Fibroblast of skin of abdomen (primary cell): ENCODE measurements at regions not wholly inside any gene's neighbourhood (a gene's known extent, or its start where the extent isn't known, plus 50 kb on each side); places are given as distances from the start of the nearest gene placed in this dataset.
A peak's percentile ranks its signal among the peaks of the same experiment; 100 is the strongest.
"Not testable (repeated sequence)": the region's sequence is repeated elsewhere in the genome, so short reads cannot be mapped to it uniquely, and the experiment has no call there.

Experiments used
- DNase-seq: peaks from one replicate; pipeline ENCODE4 v3.0.0-alpha.2; 2013

- DNase-seq = peak; percentile 42
Measured at GRCh38 chr11:56876621-56877275, 112.0 kb upstream of the OR5AK2 start.

- DNase-seq = no peak
Measured at GRCh38 chr11:56855217-56855616, 106.7 kb upstream of the OR9G4 start.

GRCh38 chr11:56852131-56852530 lies 103.6 kb upstream of the OR9G4 start:
- DNase-seq = no peak

DNA sequence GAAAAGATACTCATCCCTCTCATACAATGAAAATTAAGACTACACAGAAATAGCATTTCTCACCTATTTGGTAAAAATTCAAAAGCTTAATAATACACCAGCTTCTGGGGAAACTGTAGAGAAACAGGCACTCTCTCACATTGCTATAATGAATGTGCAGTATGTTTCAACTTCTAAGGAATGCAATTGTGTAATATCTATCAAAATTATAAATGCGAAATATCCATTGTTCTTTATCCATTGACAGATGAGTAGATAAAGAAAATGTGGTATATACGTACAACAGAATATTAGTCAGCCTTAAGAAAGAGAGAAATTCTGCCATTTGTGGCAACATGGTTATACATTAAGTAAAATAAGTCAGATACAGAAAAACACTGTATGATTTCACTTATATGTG lies 101.4 kb upstream of the OR9G4 start:
- DNase-seq = no peak

- DNase-seq = no peak
Measured at GRCh38 chr11:56849250-56849649, 100.8 kb upstream of the OR9G4 start.

DNA sequence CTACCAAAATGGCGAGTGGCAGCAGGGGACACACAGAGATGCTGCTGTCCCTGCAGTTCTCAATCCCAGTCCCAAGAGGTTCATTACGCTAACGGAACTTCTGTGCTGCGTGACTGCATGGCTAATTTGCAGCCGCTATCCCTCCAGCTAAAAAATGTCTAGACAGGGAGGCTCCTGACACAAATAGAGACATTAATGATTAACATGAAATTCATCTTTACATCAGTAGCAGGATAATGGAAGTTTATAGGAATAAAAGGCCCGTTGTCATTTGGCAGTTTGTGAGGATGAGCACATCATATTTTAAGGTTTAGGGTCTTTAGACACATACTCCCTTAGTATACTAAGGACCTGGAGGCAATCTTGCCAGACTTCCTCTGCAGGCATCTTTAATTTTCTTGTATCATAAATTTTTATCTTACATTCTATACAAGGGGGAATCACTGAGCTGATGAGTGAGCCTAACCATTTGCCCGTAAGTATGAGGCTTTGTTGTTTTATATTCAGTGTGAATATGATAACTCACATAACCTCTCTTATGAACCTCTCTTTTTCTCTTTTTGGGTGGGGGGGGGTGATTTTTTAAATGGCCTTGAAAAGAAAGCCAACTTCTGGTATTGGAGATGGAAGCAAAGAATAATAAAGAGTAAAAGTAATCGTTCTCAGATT lies 99.8 kb upstream of the OR9G4 start:
- DNase-seq = no peak

GRCh38 chr11:56846631-56847576 lies 98.4 kb upstream of the OR9G4 start:
- no peak for DNase-seq

- no peak for DNase-seq
Measured at GRCh38 chr11:56845121-56845732, 96.7 kb upstream of the OR9G4 start.

DNA sequence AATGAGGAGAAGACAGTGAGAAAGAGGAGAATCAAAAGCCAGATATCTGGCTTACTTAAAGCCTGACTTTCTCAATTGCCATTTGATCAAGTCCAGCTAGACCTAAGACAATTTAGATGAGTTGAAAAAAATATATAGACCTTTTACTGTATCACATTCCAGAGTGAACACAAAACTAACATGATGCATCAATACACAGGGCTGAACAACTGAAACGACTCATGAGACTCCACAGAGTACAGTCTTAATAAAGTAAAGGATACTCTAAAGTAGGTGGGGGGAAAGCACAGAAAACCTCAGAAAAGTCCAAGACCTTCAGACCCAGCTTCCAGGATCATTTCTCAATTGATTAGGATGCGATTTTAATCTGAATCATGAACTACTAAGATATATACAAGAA lies 95.3 kb upstream of the OR9G4 start:
- no peak for DNase-seq

GRCh38 chr11:56842814-56843794 lies 94.6 kb upstream of the OR9G4 start:
- DNase-seq = no peak

DNA sequence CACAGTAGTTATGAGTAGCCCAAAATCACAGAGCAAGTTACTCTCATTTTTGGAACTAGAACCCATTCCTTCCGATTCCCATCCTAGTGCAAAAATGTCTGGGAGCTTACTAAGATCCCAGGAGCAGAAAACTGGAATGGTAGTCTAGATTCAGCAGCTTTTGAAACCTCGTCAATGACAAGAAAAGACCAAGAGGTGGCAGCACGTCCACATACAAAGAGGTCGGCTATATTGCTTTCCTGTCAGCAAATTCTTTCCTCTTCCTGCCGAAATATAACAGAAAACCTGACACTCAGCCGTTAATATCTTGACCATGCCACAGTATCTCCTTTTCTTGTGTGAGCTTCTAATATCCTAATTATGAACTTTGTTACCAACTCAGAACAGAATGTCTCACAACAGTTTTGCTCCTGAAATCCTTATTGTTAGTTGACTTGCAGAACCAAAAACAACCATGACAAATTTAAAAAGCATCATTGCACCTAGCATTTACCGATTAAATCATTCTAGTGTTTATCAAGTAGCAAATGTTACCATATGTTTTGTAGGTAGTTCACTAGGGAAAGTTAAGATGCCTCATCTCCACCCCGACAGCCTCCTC lies 92.8 kb upstream of the OR9G4 start:
- DNase-seq = peak; percentile 54

DNA sequence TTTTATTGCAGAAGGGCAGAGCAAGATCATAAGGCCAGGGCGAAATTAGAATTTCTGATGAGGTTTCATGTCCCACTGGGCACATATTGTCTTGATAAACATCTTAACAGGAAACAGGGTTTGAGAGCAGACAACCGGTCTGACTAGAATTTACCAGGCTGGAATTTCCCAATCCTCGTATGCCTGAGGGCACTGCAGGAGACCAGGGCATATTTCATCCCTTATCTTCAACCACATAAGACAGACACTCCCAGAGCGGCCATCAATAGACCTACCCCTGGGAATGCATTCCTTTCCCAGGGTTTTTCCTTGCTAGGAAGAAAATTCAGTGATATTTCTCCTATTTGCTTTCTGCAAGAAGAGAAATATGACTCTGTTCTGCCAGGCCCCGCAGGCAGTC lies 78.9 kb upstream of the OR9G4 start:
- DNase-seq = not testable (repeated sequence)

GRCh38 chr11:56819916-56820315 lies 71.4 kb upstream of the OR9G4 start:
- DNase-seq = no peak

DNA sequence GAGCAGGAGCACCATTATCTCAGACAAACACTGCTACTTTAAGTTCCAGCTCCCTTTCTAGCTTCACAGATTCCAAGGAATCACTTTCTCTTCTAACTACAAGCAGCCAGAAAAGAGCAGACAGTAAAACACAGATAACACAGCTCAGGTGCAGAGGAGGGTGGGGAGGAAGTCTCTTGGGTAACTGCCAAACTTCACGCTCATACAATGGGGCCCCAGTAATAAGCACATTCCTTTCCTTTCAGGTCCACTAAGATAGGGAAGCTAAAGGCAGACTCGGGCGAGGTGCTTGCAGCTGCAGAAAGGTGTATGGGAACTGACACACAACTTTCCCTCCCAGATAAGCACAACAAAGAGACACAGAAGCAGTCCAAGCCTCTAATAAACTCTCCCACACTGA lies 69.2 kb upstream of the OR9G4 start:
- no peak for DNase-seq

DNA sequence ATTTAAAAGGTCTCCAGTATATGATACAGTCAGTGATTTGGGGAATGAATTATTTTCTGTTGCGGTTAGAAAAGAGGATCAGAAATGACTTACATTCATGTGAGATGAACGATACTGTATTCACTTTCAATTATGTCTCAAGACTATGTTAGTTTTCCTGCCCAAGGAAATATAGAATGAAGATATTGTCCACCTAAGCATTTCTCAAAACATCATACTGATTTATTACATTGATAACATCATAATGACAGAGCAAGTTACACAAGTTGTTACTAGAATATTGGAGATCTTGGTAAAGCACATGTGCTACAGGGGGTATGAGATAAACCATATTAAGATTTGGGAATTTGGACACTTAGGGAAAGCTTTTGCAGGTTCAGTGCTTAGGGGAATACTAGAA lies 67.8 kb upstream of the OR9G4 start:
- no peak for DNase-seq

DNA sequence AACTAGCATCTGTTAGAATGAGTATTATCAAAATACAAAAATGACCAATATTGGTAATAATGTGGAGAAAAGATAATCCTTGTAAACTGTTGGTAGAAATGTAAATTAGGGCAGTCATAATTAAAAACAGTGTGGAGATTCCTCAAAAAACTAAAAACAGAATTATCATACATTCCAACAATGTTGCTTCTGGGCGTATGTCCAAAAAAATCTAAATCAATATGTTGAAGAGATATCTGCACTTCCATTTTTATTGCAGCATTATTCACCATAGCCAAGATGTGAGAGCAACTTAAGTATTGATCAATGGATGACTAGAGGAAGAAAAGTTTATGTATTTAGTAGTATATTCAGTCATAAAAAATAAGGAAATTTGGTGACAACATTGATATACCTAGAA lies 59.8 kb upstream of the OR9G4 start:
- no peak for DNase-seq

DNA sequence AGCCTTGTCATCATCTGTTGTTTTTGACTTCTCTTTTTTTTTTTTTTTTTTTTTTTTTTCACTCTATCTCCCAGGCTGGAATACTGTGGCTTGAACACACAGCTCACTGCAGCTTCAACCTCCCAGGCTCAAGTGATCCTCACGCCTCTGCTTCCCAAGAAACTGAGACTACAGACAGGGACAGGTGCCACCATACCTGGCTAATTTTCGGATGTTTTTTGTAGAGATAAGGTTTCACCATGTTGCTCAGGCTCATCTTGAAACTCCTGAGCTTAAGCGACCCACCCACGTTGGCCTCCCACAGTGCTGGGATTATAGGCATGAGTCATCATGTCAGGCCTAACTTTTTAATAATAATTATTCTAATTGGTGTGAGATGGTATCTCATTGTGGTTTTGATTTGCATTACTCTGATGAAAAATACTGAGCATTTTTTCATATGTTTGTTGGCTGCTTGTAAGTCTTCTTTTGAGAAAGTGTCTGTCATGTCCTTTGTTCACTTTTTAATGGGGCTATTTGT lies 51.3 kb upstream of the OR9G4 start:
- no peak for DNase-seq
